Fibroblast of lung (primary cell): ENCODE measurements at regions not wholly inside any gene's neighbourhood (a gene's known extent, or its start where the extent isn't known, plus 50 kb on each side); places are given as distances from the start of the nearest gene placed in this dataset.

Source experiments
- DNase-seq, 2 donors: peaks; one replicate each; pipeline versions ENCODE4 v3.0.0 to v3.0.0-alpha.2; 2010; ENCODE audit warnings: low read depth in 2 of 2
- H2AFZ ChIP-seq: 2 replicates; pipeline ENCODE4 v1.5.1; 2012; ENCODE audit warnings: low read length, control low read depth, inconsistent platforms
- H3K27ac ChIP-seq: 2 replicates; pipeline ENCODE4 v1.5.1; 2011; ENCODE audit warnings: low read length, control low read depth; ENCODE audit not compliant: insufficient read depth
- H3K27me3 ChIP-seq: 2 replicates; pipeline ENCODE4 v1.5.1; 2011; ENCODE audit warnings: mild to moderate bottlenecking, low read length; ENCODE audit not compliant: control insufficient read depth, insufficient read depth
- H3K36me3 ChIP-seq: 2 replicates; pipeline ENCODE4 v1.5.1; 2011; ENCODE audit warnings: low read length; ENCODE audit not compliant: control insufficient read depth, insufficient read depth
- H3K4me1 ChIP-seq: 2 replicates; pipeline ENCODE4 v1.5.1; 2011; ENCODE audit warnings: low read length; ENCODE audit not compliant: control insufficient read depth, insufficient read depth; ENCODE audit errors: extremely low read depth
- H3K4me2 ChIP-seq: 2 replicates; pipeline ENCODE4 v1.5.1; 2011; ENCODE audit warnings: low read length, control low read depth; ENCODE audit not compliant: insufficient read depth; ENCODE audit errors: extremely low read depth
- H3K4me3 ChIP-seq, 4 experiments: fragments of 200-600 bp in 1 of 4; sonication (generic) in 1 of 4; replicated peaks in 1 of 4; 2 replicates each; pipeline ENCODE4 v1.5.1; 2011 to 2016; ENCODE audit warnings: low read length in 4 of 4, low read depth in 3 of 4, mild to moderate bottlenecking in 3 of 4, control low read depth in 2 of 4, inconsistent platforms in 1 of 4, mixed read lengths in 1 of 4; ENCODE audit not compliant: insufficient read depth in 1 of 4; ENCODE audit errors: control extremely low read depth in 1 of 4
- H3K79me2 ChIP-seq: 2 replicates; pipeline ENCODE4 v1.5.1; 2012; ENCODE audit warnings: mild to moderate bottlenecking, low read length, inconsistent platforms; ENCODE audit not compliant: control insufficient read depth, insufficient read depth
- H3K9ac ChIP-seq: 2 replicates; pipeline ENCODE4 v1.5.1; 2011; ENCODE audit warnings: mild to moderate bottlenecking, low read length, control low read depth; ENCODE audit not compliant: insufficient read depth
- H3K9me3 ChIP-seq: 2 replicates; pipeline ENCODE4 v1.5.1; 2012; ENCODE audit warnings: low read depth, low read length; ENCODE audit not compliant: control insufficient read depth, insufficient read depth
- H4K20me1 ChIP-seq: 2 replicates; pipeline ENCODE4 v1.5.1; 2011; ENCODE audit warnings: low read length; ENCODE audit not compliant: control insufficient read depth, insufficient read depth; ENCODE audit errors: extremely low read depth
- EZH2 ChIP-seq: IDR thresholded peaks from 2 replicates; pipeline ENCODE4 v1.5.1; 2012; ENCODE audit warnings: low read length, control low read depth, mild to moderate bottlenecking; ENCODE audit errors: missing control alignments
- TF ChIP-seq, protein P1 (sequence below), 2 donors: IDR thresholded peaks in 1 of 2; conservative IDR thresholded peaks in 1 of 2; 1 replicate in 1 of 2; 2 replicates in 1 of 2; pipeline ENCODE4 v1.5.1; 2011 to 2012; ENCODE audit warnings: low read length in 2 of 2, control low read depth in 1 of 2, inconsistent platforms in 1 of 2, low read depth in 1 of 2, mild to moderate bottlenecking in 1 of 2

DNA sequence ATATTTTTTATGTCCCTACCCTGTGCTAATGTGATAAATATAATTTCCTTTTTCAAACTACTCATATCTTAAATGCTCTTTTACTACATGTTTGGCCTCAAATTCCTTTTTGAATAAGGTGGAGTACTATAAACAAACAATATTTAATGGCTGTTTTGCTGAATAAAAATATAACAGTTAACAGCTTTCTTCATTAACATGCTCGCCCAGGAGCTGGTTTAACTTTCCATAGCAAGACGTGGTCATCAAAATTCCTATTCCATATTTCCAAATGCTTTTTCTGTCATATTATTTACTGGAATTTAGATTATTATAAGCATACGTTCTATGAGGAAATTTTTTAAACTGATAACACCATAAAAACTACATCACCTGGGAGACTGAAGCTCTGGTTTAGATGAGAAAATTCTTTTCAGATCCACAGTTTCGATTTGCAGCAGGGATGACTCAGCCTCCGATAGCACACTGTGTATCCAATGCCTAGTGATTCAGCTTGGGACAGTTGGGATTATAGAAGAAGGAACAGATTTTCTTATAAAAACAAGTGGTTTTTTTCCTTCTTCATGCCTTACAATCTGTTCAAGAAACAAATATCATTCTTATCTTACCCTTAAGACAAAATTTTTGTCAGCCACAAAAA is 129.1 kb downstream of the FBXO8 start:
- Histone ChIP-seq H3K27me3 (no peaks in the 10 kb centered on the region), H2AFZ (no peak overlapping the region), H3K4me3 (peak overlapping the region in 3 of 4 experiments; percentile 18 to 54 (median 21)), H3K4me1 (no peaks in the 10 kb centered on the region), H3K9ac (no peak overlapping the region), H3K79me2 (no peaks in the 10 kb centered on the region), H3K4me2 (peak overlapping the region; percentile 65), H4K20me1 (no peaks in the 10 kb centered on the region), H3K27ac (no peak overlapping the region), H3K36me3 (no peaks in the 10 kb centered on the region), H3K9me3 (no peaks in the 10 kb centered on the region)
- peak; percentile 47 to 84 for DNase-seq
- TF ChIP-seq, protein P1, sequence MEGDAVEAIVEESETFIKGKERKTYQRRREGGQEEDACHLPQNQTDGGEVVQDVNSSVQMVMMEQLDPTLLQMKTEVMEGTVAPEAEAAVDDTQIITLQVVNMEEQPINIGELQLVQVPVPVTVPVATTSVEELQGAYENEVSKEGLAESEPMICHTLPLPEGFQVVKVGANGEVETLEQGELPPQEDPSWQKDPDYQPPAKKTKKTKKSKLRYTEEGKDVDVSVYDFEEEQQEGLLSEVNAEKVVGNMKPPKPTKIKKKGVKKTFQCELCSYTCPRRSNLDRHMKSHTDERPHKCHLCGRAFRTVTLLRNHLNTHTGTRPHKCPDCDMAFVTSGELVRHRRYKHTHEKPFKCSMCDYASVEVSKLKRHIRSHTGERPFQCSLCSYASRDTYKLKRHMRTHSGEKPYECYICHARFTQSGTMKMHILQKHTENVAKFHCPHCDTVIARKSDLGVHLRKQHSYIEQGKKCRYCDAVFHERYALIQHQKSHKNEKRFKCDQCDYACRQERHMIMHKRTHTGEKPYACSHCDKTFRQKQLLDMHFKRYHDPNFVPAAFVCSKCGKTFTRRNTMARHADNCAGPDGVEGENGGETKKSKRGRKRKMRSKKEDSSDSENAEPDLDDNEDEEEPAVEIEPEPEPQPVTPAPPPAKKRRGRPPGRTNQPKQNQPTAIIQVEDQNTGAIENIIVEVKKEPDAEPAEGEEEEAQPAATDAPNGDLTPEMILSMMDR (conservative IDR thresholded peaks at IDR 0.05 in 1 of 2, IDR thresholded peaks at IDR 0.05 in 1 of 2; ENCODE audit: low read depth in 1 of 2, low read length in 2 of 2): no peak
- no peak for TF ChIP-seq EZH2

DNA sequence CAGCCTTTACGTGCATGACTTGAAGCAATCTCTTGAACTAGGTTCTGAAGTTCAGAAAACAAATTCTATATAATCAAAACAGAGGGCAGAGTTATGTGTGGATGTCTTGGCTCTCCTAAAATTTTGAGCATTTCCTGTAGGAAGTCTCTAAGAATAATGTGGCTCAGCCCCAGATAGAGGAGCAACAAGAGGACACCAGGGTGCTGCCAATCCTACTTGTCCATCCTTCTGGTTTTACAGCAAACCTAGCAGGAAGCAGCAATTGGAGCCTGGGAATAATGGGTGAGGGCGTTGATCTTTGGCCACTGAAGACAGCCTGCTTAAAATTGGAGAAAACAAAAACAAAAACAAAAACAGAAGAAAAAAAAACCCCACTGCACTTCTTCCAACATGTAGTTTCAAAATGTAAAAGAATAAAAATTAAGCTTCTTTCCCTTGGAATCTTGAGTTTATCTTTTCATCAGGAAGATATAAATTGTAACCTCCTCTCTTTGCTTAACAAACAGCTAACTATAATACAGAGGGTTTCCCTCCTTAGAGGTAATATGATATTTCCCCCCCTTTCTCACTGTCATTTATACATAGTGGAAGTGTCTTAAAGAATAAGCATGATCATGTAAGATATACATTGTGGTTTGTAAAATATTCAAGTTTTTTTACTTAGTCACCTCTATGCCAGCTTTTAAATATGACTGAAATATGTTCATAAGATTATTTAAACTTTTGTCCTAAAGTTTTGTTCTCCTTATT is 130.6 kb downstream of the FBXO8 start:
- no peaks in the 10 kb centered on the region for H3K79me2 ChIP-seq
- no peak overlapping the region for H2AFZ ChIP-seq
- no peak overlapping the region for H3K27ac ChIP-seq
- TF ChIP-seq, protein P1 (conservative IDR thresholded peaks at IDR 0.05 in 1 of 2, IDR thresholded peaks at IDR 0.05 in 1 of 2; ENCODE audit: low read depth in 1 of 2, low read length in 2 of 2): no peak
- TF ChIP-seq EZH2: no peak
- DNase-seq: peak in 1 of 2 donors; percentile 41
- H3K36me3 ChIP-seq: no peaks in the 10 kb centered on the region
- no peaks in the 10 kb centered on the region for H3K27me3 ChIP-seq
- H3K4me3 ChIP-seq: no peak overlapping the region
- H3K4me1 ChIP-seq: no peaks in the 10 kb centered on the region
- no peaks in the 10 kb centered on the region for H4K20me1 ChIP-seq
- H3K9ac ChIP-seq: no peak overlapping the region
- no peak overlapping the region for H3K4me2 ChIP-seq
- no peaks in the 10 kb centered on the region for H3K9me3 ChIP-seq

- H3K4me3 ChIP-seq: no peak overlapping the region
- TF ChIP-seq, protein P1 (conservative IDR thresholded peaks at IDR 0.05 in 1 of 2, IDR thresholded peaks at IDR 0.05 in 1 of 2; ENCODE audit: low read depth in 1 of 2, low read length in 2 of 2): no peak
- TF ChIP-seq EZH2: no peak
- no peak overlapping the region for H2AFZ ChIP-seq
- no peaks in the 10 kb centered on the region for H4K20me1 ChIP-seq
- no peak overlapping the region for H3K9ac ChIP-seq
- H3K79me2 ChIP-seq: no peaks in the 10 kb centered on the region
- no peak for DNase-seq
- H3K27me3 ChIP-seq: no peaks in the 10 kb centered on the region
- no peak overlapping the region for H3K4me2 ChIP-seq
- H3K36me3 ChIP-seq: no peaks in the 10 kb centered on the region
- no peaks in the 10 kb centered on the region for H3K4me1 ChIP-seq
- H3K9me3 ChIP-seq: no peaks in the 10 kb centered on the region
- H3K27ac ChIP-seq: no peak overlapping the region
Measured at GRCh38 chr4:174147863-174148262, 135.6 kb downstream of the FBXO8 start.
